OCI-LY1 (cell line): ENCODE measurements at regions not wholly inside any gene's neighbourhood (a gene's known extent, or its start where the extent isn't known, plus 50 kb on each side); places are given as distances from the start of the nearest gene placed in this dataset.

ENCODE experiments used
- CTCF ChIP-seq: fragments of 200-600 bp; sonication (generic), shearing (Covaris generic); IDR thresholded peaks from 2 replicates; pipeline ENCODE4 v1.5.1; 2017; ENCODE audit warnings: mild to moderate bottlenecking, antibody characterized with exemption, low read length, moderate library complexity, mixed read lengths
- EZH2 ChIP-seq: fragments of 200-600 bp; sonication (generic), shearing (Covaris generic); IDR thresholded peaks from 2 replicates; pipeline ENCODE4 v1.8.0; 2017; ENCODE audit warnings: borderline replicate concordance, mixed run types, mild to moderate bottlenecking, antibody characterized with exemption, low read length, moderate library complexity, mixed read lengths

- no peak for TF ChIP-seq EZH2
- TF ChIP-seq CTCF, result no peak
These were observed 223.1 kb upstream of the AKR1E2 start for GRCh38 chr10:4602764-4603491.
